Tibial artery (tissue), 4 donors: ENCODE measurements at regions not wholly inside any gene's neighbourhood (a gene's known extent, or its start where the extent isn't known, plus 50 kb on each side); places are given as distances from the start of the nearest gene placed in this dataset.

Experiments
- DNase-seq, 2 donors: peaks; one replicate each; pipeline ENCODE4 v3.0.0-alpha.2; 2019
- H3K27ac ChIP-seq, 2 donors: fragments of 200-600 bp; sonication (generic) in 1 of 2; 1 replicate in 1 of 2; 2 replicates in 1 of 2; pipeline ENCODE4 v1.5.1; 2018 to 2019; ENCODE audit warnings: mild to moderate bottlenecking in 1 of 2
- H3K27me3 ChIP-seq, 2 donors: fragments of 200-600 bp; sonication (generic) in 1 of 2; one replicate each; pipeline versions ENCODE4 v1.5.1 to v1.6.0; 2016 to 2019
- H3K36me3 ChIP-seq, 3 donors: fragments of 200-600 bp; sonication (generic) in 2 of 3; one replicate each; pipeline ENCODE4 v1.5.1; 2016 to 2019; ENCODE audit warnings: mild to moderate bottlenecking in 2 of 3
- H3K4me1 ChIP-seq, 4 donors: fragments of 200-600 bp; sonication (generic) in 2 of 4; 1 replicate in 3 of 4; 2 replicates in 1 of 4; pipeline ENCODE4 v1.5.1; 2016 to 2019
- H3K4me3 ChIP-seq, 2 donors: fragments of 200-600 bp; sonication (generic) in 1 of 2; 1 replicate in 1 of 2; 2 replicates in 1 of 2; pipeline ENCODE4 v1.5.1; 2018 to 2019; ENCODE audit warnings: mild to moderate bottlenecking in 2 of 2
- H3K9me3 ChIP-seq, 3 donors: fragments of 200-600 bp; sonication (generic) in 1 of 3; one replicate each; pipeline ENCODE4 v1.5.1; 2016 to 2019
- intact Hi-C: fragments of 100-400 bp; cut with DNase I; formaldehyde crosslinking; loops from one replicate; pipeline ENCODE4 v1.15.0; 2023; ENCODE audit warnings: low total_unique reads
- TF ChIP-seq, protein P1 (sequence below), 2 experiments: fragments of 200-600 bp in 1 of 2; fragments of 450-650 bp in 1 of 2; IDR thresholded peaks; one replicate each; pipeline ENCODE4 v1.5.1; 2017 to 2019; ENCODE audit warnings: antibody characterized with exemption in 2 of 2, mild to moderate bottlenecking in 1 of 2, moderate library complexity in 1 of 2

DNA sequence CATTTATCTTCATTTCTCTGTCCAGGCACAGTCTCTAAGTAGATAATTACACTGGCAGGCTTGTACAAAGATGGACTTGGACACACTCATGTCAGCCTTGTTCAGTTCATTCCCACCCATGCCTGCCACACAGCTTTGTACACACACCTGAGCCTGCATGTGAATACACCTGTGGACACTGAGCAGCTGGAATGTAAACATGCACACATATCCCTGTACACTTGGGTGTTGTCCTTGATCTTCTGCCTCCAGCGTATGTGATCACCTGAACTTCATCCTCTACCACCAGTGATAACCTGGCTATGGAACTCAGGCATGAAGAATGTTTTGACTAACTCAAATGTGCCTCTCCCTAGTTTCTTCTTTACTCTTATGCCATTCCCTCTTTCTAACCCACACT is 190.6 kb downstream of the DHX35 start:
- H3K9me3 ChIP-seq: no peaks in the 10 kb centered on the region
- H3K36me3 ChIP-seq: no peaks in the 10 kb centered on the region
- TF ChIP-seq, protein P1, sequence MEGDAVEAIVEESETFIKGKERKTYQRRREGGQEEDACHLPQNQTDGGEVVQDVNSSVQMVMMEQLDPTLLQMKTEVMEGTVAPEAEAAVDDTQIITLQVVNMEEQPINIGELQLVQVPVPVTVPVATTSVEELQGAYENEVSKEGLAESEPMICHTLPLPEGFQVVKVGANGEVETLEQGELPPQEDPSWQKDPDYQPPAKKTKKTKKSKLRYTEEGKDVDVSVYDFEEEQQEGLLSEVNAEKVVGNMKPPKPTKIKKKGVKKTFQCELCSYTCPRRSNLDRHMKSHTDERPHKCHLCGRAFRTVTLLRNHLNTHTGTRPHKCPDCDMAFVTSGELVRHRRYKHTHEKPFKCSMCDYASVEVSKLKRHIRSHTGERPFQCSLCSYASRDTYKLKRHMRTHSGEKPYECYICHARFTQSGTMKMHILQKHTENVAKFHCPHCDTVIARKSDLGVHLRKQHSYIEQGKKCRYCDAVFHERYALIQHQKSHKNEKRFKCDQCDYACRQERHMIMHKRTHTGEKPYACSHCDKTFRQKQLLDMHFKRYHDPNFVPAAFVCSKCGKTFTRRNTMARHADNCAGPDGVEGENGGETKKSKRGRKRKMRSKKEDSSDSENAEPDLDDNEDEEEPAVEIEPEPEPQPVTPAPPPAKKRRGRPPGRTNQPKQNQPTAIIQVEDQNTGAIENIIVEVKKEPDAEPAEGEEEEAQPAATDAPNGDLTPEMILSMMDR (IDR thresholded peaks at IDR 0.05): no peak
- no peaks in the 10 kb centered on the region for H3K4me1 ChIP-seq
- intact Hi-C loops: no loop called here
- no peak overlapping the region for H3K27ac ChIP-seq
- H3K27me3 ChIP-seq: peaks cover 0 to 4% of the 10 kb centered on the region in 2 donors
- DNase-seq: no peak
- no peak overlapping the region for H3K4me3 ChIP-seq

DNA sequence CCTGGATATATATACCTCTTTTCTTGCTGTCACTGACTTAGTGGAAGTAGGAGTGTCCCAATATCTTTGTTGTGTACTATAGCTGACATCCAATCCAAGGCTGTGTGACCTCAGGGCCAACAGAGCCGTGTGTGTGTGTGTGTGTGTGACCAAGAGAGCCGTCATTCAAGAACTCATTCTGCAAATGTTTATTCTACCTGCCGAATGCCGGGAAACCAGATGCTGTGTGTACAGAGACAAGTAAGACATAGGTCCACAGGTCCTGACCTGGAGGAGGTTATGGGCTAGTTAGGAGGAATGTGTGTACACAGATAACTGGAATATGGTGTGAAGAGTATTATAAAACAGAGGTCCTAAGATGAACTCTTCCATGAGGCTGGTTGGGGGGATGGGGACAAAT is 190.0 kb downstream of the DHX35 start:
- Histone ChIP-seq H3K4me1 (no peaks in the 10 kb centered on the region), H3K27me3 (no peaks in the 10 kb centered on the region), H3K27ac (no peak overlapping the region), H3K9me3 (no peaks in the 10 kb centered on the region), H3K4me3 (no peak overlapping the region), H3K36me3 (no peaks in the 10 kb centered on the region)
- intact Hi-C loops: no loop called here
- TF ChIP-seq, protein P1 (IDR thresholded peaks at IDR 0.05): no peak
- DNase-seq: no peak

DNA sequence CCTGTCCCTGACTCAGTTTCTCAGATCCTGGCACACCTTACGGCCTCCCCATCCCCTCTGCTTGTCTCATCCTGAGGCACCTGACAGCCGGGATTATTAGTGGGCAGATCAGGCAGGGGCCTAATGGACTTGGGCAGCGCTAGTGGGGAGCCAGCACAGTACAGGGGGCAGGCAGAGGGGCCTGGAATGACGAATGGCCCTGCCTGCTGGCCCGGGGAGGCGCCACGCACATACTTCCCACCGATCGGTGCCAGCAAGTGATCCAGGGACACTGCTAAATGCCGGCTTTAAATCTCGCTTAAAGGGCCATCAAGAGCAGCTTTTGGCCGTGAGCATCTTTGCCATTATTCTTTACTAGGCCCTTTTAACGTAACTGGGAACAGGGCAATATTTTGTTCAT is 188.4 kb downstream of the DHX35 start:
- Histone ChIP-seq H3K9me3 (no peaks in the 10 kb centered on the region), H3K4me1 (no peaks in the 10 kb centered on the region), H3K4me3 (no peak overlapping the region), H3K27ac (no peak overlapping the region), H3K36me3 (no peaks in the 10 kb centered on the region), H3K27me3 (no peaks in the 10 kb centered on the region)
- DNase-seq: no peak
- intact Hi-C loops: no loop called here
- TF ChIP-seq, protein P1 (IDR thresholded peaks at IDR 0.05): no peak

DNA sequence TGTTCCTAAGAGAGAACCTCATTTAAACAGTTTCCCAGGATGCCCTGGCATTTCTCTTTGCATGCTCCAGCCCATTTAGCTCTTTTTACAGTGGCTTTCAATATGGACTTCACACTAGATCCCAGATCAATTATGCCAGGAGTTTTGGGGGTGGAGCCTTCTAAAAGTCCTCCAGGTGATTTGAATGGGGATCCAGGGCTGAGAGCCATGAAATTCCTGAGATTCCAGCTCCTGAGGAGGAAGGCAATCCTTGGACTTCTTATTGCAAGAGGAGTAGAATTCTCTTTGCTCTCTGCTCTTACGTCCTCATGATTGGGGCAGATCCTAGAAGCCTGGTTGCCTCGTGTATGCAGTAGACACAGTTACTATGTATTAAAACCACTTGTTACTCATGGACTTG is 184.2 kb downstream of the DHX35 start:
- H3K4me3 ChIP-seq: no peak overlapping the region
- TF ChIP-seq, protein P1 (IDR thresholded peaks at IDR 0.05): no peak
- intact Hi-C loops: no loop called here
- no peaks in the 10 kb centered on the region for H3K4me1 ChIP-seq
- DNase-seq: no peak
- H3K36me3 ChIP-seq: no peaks in the 10 kb centered on the region
- H3K27me3 ChIP-seq: no peaks in the 10 kb centered on the region
- H3K27ac ChIP-seq: no peak overlapping the region
- no peaks in the 10 kb centered on the region for H3K9me3 ChIP-seq

DNA sequence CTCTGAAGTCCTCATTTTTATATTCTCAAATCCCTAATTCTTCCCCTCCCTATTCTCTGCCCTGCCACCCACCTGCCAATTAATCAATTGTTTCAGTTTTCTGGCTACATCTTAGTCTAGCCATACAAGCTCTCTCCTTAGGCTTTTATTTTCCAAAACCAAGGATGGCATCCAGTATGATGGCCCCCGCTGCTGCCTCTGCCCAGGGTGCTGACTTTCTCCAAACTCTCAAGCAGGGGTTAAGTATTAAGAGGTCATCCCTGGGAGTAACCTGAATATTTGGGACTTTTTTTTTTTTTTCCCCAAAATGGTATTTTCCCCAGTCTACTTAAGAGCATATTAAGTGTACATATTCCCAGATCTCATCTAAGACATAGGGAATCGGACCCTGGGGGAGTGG is 183.8 kb downstream of the DHX35 start:
- intact Hi-C loops: no loop called here
- H3K9me3 ChIP-seq: no peaks in the 10 kb centered on the region
- no peaks in the 10 kb centered on the region for H3K4me1 ChIP-seq
- H3K4me3 ChIP-seq: no peak overlapping the region
- no peak for DNase-seq
- no peaks in the 10 kb centered on the region for H3K36me3 ChIP-seq
- TF ChIP-seq, protein P1 (IDR thresholded peaks at IDR 0.05): no peak
- H3K27ac ChIP-seq: no peak overlapping the region
- H3K27me3 ChIP-seq: no peaks in the 10 kb centered on the region

DNA sequence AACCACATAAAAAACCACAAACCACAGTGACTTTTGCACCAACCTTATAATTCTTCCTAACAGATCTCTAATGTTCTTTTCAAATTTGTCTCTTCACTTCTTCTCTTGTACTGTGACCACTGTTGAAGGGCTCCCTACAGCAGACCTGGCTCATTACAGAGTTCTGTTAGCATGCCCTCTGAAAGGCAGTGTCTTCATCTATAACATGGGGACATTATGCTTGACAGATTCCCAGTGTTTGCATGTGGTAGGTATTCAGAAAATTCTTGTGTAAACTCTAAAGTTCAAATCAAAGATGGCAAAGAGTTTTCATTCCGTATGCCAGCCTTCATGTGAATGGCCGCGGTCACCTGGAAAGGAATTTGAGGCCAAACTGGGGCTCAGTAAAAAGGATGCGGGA is 182.6 kb downstream of the DHX35 start:
- H3K4me1 ChIP-seq: no peaks in the 10 kb centered on the region
- TF ChIP-seq, protein P1 (IDR thresholded peaks at IDR 0.05): no peak
- H3K4me3 ChIP-seq: no peak overlapping the region
- no peaks in the 10 kb centered on the region for H3K9me3 ChIP-seq
- intact Hi-C loops: no loop called here
- no peak overlapping the region for H3K27ac ChIP-seq
- DNase-seq: no peak
- no peaks in the 10 kb centered on the region for H3K36me3 ChIP-seq
- no peaks in the 10 kb centered on the region for H3K27me3 ChIP-seq
